ENCODE measurements at regions not wholly inside any gene's neighbourhood (a gene's known extent, or its start where the extent isn't known, plus 50 kb on each side); places are given as distances from the start of the nearest gene placed in this dataset.

DNA sequence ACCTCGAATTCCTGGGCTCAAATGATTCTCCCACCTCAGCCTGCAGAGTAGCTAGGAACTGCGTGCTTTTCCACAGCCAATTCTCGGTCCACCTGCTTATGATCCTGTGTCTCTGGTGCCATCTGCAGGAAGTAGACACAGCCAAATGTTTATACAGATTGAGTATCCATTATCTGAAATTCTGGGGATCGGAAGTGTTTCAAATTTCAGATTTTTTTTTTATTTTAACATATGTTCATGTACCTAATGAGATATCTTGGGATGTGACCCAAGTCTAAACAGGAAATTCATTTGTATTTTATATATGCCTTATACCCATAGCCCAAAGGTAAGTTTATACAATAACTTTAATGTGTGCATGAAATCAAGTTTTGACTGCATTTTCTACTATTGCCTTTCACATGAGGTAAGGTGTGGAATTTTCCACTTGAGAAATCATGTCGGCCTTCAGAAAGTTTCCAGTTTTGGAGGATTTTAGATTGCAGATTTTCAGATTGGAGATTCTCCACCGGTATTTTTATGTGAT is 89.5 kb downstream of the ESM1 start:
- DNase-seq, result peak; percentile 36
- Histone ChIP-seq H3K27me3 (ENCODE audit: insufficient read depth) (peaks cover 56% of the 10 kb centered on the region), H3K9ac (no peak overlapping the region), H3K4me2 (peak overlapping the region; percentile 44; the same call in 1 of the 2 replicates), H3K4me3 (ENCODE audit: low read depth in 2 of 2, low read length in 1 of 2) (no peak overlapping the region), H2AFZ (ENCODE audit: low read depth) (peak overlapping the region; percentile 17; the same call in 1 of the 2 replicates), H3K79me2 (ENCODE audit: insufficient read depth) (no peaks in the 10 kb centered on the region), H3K9me2 (no peaks in the 10 kb centered on the region), H3F3A (replicated peaks; ENCODE audit: insufficient read depth) (peaks cover 4% of the 10 kb centered on the region), H3K27ac (ENCODE audit: low read depth in 2 of 2, low read length in 1 of 2) (no peak overlapping the region), H3K9me3 (no peaks in the 10 kb centered on the region), H4K20me1 (ENCODE audit: insufficient read depth) (no peaks in the 10 kb centered on the region), H3K4me1 (ENCODE audit: control insufficient read depth in 1 of 2, insufficient read depth in 2 of 2, low read depth in 1 of 2, low read length in 1 of 2) (no peaks in the 10 kb centered on the region), H3K36me3 (replicated peaks in 1 of 2; ENCODE audit: control insufficient read depth in 1 of 2, insufficient read depth in 2 of 2, low read length in 1 of 2) (no peaks in the 10 kb centered on the region)
- CTCF ChIA-PET, result interaction anchor here (0.6 to 2.1 kb wide), 13 partner anchors 9 to 471 kb away, joined by 3 to 9 read pairs (median 5); partner anchors contain the start of gene SNX18
- TF ChIP-seq YY1 (IDR thresholded peaks at IDR 0.05; ENCODE audit: low read depth), result no peak
- no peak for TF ChIP-seq GATA2 (CRISPR knock-in tag; IDR thresholded peaks at IDR 0.05)
- TF ChIP-seq CHD2 (IDR thresholded peaks at IDR 0.05; ENCODE audit: low read length, partially characterized antibody), result no peak
- TF ChIP-seq TEAD4 (IDR thresholded peaks at IDR 0.05; ENCODE audit: borderline replicate concordance, insufficient read depth), result no peak
- TF ChIP-seq USF2 (IDR thresholded peaks at IDR 0.05; ENCODE audit: borderline replicate concordance, low read depth, low read length), result no peak
- TF ChIP-seq USF1 (IDR thresholded peaks at IDR 0.05; ENCODE audit: borderline replicate concordance, low read depth), result no peak
- no peak for TF ChIP-seq FOXM1 (IDR thresholded peaks at IDR 0.05; ENCODE audit: low read depth)
- TF ChIP-seq, protein P1, sequence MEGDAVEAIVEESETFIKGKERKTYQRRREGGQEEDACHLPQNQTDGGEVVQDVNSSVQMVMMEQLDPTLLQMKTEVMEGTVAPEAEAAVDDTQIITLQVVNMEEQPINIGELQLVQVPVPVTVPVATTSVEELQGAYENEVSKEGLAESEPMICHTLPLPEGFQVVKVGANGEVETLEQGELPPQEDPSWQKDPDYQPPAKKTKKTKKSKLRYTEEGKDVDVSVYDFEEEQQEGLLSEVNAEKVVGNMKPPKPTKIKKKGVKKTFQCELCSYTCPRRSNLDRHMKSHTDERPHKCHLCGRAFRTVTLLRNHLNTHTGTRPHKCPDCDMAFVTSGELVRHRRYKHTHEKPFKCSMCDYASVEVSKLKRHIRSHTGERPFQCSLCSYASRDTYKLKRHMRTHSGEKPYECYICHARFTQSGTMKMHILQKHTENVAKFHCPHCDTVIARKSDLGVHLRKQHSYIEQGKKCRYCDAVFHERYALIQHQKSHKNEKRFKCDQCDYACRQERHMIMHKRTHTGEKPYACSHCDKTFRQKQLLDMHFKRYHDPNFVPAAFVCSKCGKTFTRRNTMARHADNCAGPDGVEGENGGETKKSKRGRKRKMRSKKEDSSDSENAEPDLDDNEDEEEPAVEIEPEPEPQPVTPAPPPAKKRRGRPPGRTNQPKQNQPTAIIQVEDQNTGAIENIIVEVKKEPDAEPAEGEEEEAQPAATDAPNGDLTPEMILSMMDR (IDR thresholded peaks at IDR 0.05), result peak; percentile 67
- TF ChIP-seq ZBTB33 (IDR thresholded peaks at IDR 0.05; ENCODE audit: borderline replicate concordance, low read depth), result no peak
- TF ChIP-seq RAD21 (IDR thresholded peaks at IDR 0.05; ENCODE audit: low read length), result peak; percentile 61
- no peak for TF ChIP-seq IRF3 (IDR thresholded peaks at IDR 0.05; ENCODE audit: low read depth, low read length)
- TF ChIP-seq MXI1 (IDR thresholded peaks at IDR 0.05; ENCODE audit: low read depth, low read length), result no peak
- TF ChIP-seq SMC3 (IDR thresholded peaks at IDR 0.05; ENCODE audit: low read depth, low read length), result peak; percentile 40
- TF ChIP-seq RXRA (IDR thresholded peaks at IDR 0.05; ENCODE audit: borderline replicate concordance, low read depth), result no peak
- POLR2A ChIA-PET, result no interaction called here
- under 1% methylated on average over 6 of the region's 6 CpGs for WGBS (ENCODE audit: low lambda C conversion rate)

Data from SK-N-SH (cell line).